ENCODE measurements at regions not wholly inside any gene's neighbourhood (a gene's known extent, or its start where the extent isn't known, plus 50 kb on each side); places are given as distances from the start of the nearest gene placed in this dataset.

DNA sequence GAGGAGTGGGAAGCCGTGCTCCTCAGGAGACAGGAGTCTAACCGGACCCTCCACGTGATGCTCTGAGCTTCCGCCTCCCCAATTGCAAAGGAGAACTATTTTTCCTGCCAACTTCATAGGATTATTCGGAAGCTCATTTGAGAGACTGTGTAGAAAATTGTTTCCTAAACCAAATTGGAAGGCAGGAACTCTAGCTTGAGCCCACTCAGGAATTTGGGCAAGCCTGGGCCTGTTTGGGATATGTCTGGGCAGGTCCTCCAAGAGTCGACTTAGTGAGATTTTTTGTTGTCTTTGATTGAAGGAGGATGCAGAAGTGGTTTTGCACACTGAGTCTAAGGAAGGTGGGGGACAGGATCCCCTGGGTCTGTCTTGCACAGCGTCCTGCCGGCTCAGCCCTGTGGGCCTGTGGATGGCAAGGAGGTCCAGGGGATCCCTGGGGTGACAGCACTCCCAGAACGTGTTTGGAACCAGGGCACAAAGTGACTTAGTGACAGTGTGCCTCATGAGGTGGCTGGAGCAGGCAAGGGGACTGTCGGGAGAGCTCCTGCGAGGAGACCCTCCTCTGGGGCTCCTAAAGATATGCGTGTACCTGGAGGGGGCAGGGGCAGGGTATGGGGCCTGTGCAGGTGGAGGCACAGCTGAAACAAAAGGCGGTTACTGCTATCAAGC lies 283.3 kb downstream of the NSG2 start:
- Histone ChIP-seq H3K9ac (ENCODE audit: insufficient read depth in 1 of 2, low read length in 2 of 2) (no peak overlapping the region), H3K4me1 (ENCODE audit: control insufficient read depth in 5 of 5, insufficient read depth in 5 of 5, low read length in 5 of 5) (no peaks in the 10 kb centered on the region), H3K9me3 (ENCODE audit: control insufficient read depth in 4 of 4, insufficient read depth in 3 of 4, low read length in 3 of 4) (peaks cover 0 to 2% (median 0%) of the 10 kb centered on the region in 4 donors), H3K4me3 (no peak overlapping the region), H3K27ac (ENCODE audit: low read depth in 1 of 2, low read length in 1 of 2) (no peak overlapping the region), H3K27me3 (ENCODE audit: control insufficient read depth in 3 of 3, insufficient read depth in 3 of 3, low read length in 2 of 3) (peaks cover 0 to 3% (median 3%) of the 10 kb centered on the region in 3 donors), H3K36me3 (ENCODE audit: control insufficient read depth in 4 of 4, insufficient read depth in 4 of 4, low read length in 4 of 4) (no peaks in the 10 kb centered on the region)
- no peak for DNase-seq
- 63 to 74% methylated on average over 13 of the region's 13 CpGs for whole genome bisulfite sequencing, 2 donors
- TF ChIP-seq, protein P1, sequence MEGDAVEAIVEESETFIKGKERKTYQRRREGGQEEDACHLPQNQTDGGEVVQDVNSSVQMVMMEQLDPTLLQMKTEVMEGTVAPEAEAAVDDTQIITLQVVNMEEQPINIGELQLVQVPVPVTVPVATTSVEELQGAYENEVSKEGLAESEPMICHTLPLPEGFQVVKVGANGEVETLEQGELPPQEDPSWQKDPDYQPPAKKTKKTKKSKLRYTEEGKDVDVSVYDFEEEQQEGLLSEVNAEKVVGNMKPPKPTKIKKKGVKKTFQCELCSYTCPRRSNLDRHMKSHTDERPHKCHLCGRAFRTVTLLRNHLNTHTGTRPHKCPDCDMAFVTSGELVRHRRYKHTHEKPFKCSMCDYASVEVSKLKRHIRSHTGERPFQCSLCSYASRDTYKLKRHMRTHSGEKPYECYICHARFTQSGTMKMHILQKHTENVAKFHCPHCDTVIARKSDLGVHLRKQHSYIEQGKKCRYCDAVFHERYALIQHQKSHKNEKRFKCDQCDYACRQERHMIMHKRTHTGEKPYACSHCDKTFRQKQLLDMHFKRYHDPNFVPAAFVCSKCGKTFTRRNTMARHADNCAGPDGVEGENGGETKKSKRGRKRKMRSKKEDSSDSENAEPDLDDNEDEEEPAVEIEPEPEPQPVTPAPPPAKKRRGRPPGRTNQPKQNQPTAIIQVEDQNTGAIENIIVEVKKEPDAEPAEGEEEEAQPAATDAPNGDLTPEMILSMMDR (IDR thresholded peaks at IDR 0.05; ENCODE audit: control extremely low read depth, extremely low read depth), result no peak
- ATAC-seq (ENCODE audit: insufficient read depth, low FRiP score), result no peak

DNA sequence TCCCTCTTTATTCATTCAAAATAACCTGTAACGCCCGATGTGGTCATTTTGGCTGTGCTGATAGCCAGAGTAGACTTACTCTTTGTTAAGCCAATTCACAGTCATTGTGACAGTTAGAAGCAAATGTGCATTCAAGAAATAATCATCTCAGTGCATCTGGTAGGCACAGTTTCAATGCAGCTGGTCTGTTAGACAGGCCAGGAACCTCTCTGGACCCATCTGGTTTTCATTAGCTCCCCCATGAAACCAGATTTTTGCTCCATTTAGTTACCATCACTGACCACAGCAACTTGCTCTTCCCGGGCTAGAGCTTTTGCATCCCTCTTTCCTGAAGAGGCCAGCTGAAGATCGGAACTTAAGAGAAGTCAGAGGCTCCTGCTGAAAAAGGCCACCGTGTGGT lies 284.2 kb downstream of the NSG2 start:
- Histone ChIP-seq H3K36me3 (ENCODE audit: control insufficient read depth in 4 of 4, insufficient read depth in 4 of 4, low read length in 4 of 4) (no peaks in the 10 kb centered on the region), H3K9me3 (ENCODE audit: control insufficient read depth in 4 of 4, insufficient read depth in 3 of 4, low read length in 3 of 4) (peaks cover 0 to 2% (median 0%) of the 10 kb centered on the region in 4 donors), H3K27me3 (ENCODE audit: control insufficient read depth in 3 of 3, insufficient read depth in 3 of 3, low read length in 2 of 3) (peaks cover under 1 to 3% (median 3%) of the 10 kb centered on the region in 3 donors), H3K4me1 (ENCODE audit: control insufficient read depth in 5 of 5, insufficient read depth in 5 of 5, low read length in 5 of 5) (no peaks in the 10 kb centered on the region), H3K9ac (ENCODE audit: insufficient read depth in 1 of 2, low read length in 2 of 2) (no peak overlapping the region), H3K4me3 (no peak overlapping the region), H3K27ac (ENCODE audit: low read depth in 1 of 2, low read length in 1 of 2) (no peak overlapping the region)
- ATAC-seq (ENCODE audit: insufficient read depth, low FRiP score), result no peak
- TF ChIP-seq, protein P1 (IDR thresholded peaks at IDR 0.05; ENCODE audit: control extremely low read depth, extremely low read depth), result no peak
- WGBS, 2 donors, result 68 to 69% methylated on average over 5 of the region's 5 CpGs
- no peak for DNase-seq

DNA sequence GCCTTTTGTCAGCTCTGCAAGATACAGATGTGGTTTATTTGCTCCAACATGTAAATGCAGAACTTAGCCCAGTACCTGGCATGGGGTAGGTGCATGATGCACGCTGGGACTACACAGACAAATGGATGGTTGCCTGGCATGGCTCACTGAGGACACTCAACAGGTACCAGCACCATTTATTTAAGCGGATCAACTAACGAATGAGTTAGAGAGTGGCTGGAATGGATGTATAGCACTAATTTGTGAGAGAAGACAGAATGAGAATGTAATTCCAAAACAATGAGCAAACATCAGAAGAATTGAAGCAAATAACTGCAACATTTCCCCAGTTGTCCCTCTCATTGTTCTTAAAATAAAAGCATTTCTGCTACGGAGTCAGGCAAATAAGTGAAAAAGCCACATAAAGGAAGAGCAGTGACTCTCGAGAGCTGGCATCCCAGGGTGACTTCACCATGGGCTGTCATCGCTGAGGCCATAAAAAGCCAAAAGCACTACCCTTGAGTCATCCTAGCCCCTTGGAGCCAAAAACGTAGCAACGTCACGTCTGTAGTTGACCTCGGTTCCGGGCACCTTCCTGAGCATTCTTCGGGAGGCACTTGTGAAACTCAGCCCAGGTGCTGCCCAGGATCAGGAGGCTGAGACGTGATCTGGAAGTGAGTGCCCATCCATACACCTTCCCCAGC lies 290.3 kb downstream of the NSG2 start:
- Histone ChIP-seq H3K27ac (ENCODE audit: low read depth in 1 of 2, low read length in 1 of 2) (no peak overlapping the region), H3K36me3 (ENCODE audit: control insufficient read depth in 4 of 4, insufficient read depth in 4 of 4, low read length in 4 of 4) (no peaks in the 10 kb centered on the region), H3K27me3 (ENCODE audit: control insufficient read depth in 3 of 3, insufficient read depth in 3 of 3, low read length in 2 of 3) (peaks cover 0 to 7% (median 0%) of the 10 kb centered on the region in 3 donors), H3K4me1 (ENCODE audit: control insufficient read depth in 5 of 5, insufficient read depth in 5 of 5, low read length in 5 of 5) (peaks cover 0 to 13% (median 0%) of the 10 kb centered on the region in 5 donors), H3K9ac (ENCODE audit: insufficient read depth in 1 of 2, low read length in 2 of 2) (no peak overlapping the region), H3K4me3 (no peak overlapping the region), H3K9me3 (ENCODE audit: control insufficient read depth in 4 of 4, insufficient read depth in 3 of 4, low read length in 3 of 4) (peaks cover 0 to 5% (median 0%) of the 10 kb centered on the region in 4 donors)
- TF ChIP-seq, protein P1 (IDR thresholded peaks at IDR 0.05; ENCODE audit: control extremely low read depth, extremely low read depth), result no peak
- ATAC-seq (ENCODE audit: insufficient read depth, low FRiP score) (no peak), DNase-seq (no peak)
- WGBS, 2 donors, result 83 to 86% methylated on average over 13 of the region's 13 CpGs
